Mucosa of rectum (tissue), 2 donors: ENCODE measurements at regions not wholly inside any gene's neighbourhood (a gene's known extent, or its start where the extent isn't known, plus 50 kb on each side); places are given as distances from the start of the nearest gene placed in this dataset.

Experiments
- H3K27ac ChIP-seq, 2 donors: one replicate each; pipeline ENCODE4 v1.7.0; 2013; ENCODE audit warnings: inconsistent platforms in 2 of 2, low read depth in 2 of 2, low read length in 2 of 2
- H3K27me3 ChIP-seq, 2 donors: one replicate each; pipeline ENCODE4 v1.7.0; 2013; ENCODE audit warnings: low read length in 2 of 2; ENCODE audit not compliant: control insufficient read depth in 2 of 2, insufficient read depth in 2 of 2
- H3K36me3 ChIP-seq, 2 donors: one replicate each; pipeline ENCODE4 v1.7.0; 2013; ENCODE audit warnings: low read length in 2 of 2; ENCODE audit not compliant: control insufficient read depth in 2 of 2, insufficient read depth in 2 of 2
- H3K4me1 ChIP-seq, 2 donors: one replicate each; pipeline ENCODE4 v1.7.0; 2013; ENCODE audit warnings: low read length in 2 of 2, mild to moderate bottlenecking in 1 of 2; ENCODE audit not compliant: control insufficient read depth in 2 of 2, insufficient read depth in 2 of 2
- H3K4me3 ChIP-seq, 2 donors: one replicate each; pipeline ENCODE4 v1.7.0; 2013; ENCODE audit warnings: low read length in 2 of 2
- H3K9ac ChIP-seq, 2 donors: one replicate each; pipeline ENCODE4 v1.7.0; 2013; ENCODE audit warnings: low read length in 2 of 2, low read depth in 1 of 2, mild to moderate bottlenecking in 1 of 2
- H3K9me3 ChIP-seq, 2 donors: one replicate each; pipeline ENCODE4 v1.7.0; 2013; ENCODE audit warnings: low read length in 2 of 2; ENCODE audit not compliant: control insufficient read depth in 2 of 2
- donor health status: healthy.
- donor health status: Normal muscosa, but diverticular disease.

DNA sequence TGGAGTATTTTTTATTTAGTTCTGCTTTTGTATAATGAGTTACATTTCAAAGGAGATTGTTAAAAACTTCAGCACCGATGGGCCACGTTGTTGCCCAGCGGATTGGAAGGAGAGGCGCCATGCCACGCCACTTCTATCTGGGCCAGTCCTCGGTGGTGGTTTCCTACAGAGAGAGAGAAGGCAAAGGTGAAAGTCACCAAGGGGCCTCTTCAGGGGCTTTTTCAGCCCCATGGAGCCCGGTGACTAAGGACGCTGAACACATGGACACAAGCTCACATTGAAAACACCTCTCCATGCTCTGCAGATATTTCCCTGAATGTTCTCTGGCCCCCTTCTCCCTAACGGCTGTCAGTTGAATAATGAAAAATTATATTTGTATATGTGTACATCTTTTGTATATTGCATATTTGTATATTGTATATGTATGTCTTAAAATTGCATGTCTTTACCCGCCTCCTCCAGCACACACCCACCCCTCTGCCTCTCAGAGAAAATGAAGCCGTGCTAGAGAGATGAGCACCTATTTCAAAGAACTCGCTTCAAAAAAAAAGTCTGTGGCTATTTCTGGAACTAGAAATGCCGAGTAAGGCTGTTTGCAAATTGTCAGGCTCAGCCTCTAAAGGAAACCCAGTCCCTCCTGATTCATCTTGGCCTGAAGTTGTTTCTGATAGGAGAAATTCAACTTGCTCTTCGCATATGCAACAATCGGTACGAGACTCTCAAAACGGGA is 91.9 kb upstream of the CDH4 start:
- no peaks in the 10 kb centered on the region for H3K9me3 ChIP-seq
- no peaks in the 10 kb centered on the region for H3K36me3 ChIP-seq
- no peak overlapping the region for H3K4me3 ChIP-seq
- no peak overlapping the region for H3K9ac ChIP-seq
- no peak overlapping the region for H3K27ac ChIP-seq
- no peaks in the 10 kb centered on the region for H3K4me1 ChIP-seq
- H3K27me3 ChIP-seq = no peaks in the 10 kb centered on the region

GRCh38 chr20:61161726-61162390 is 90.2 kb upstream of the CDH4 start:
- Histone ChIP-seq H3K4me1 (no peaks in the 10 kb centered on the region), H3K4me3 (no peak overlapping the region), H3K36me3 (no peaks in the 10 kb centered on the region), H3K27ac (no peak overlapping the region), H3K9ac (no peak overlapping the region), H3K9me3 (no peaks in the 10 kb centered on the region), H3K27me3 (no peaks in the 10 kb centered on the region)

- no peaks in the 10 kb centered on the region for H3K4me1 ChIP-seq
- H3K4me3 ChIP-seq = no peak overlapping the region
- H3K9ac ChIP-seq = no peak overlapping the region
- no peak overlapping the region for H3K27ac ChIP-seq
- H3K27me3 ChIP-seq = no peaks in the 10 kb centered on the region
- H3K36me3 ChIP-seq = no peaks in the 10 kb centered on the region
- H3K9me3 ChIP-seq = no peaks in the 10 kb centered on the region
Observed at GRCh38 chr20:61162451-61162850, 89.6 kb upstream of the CDH4 start.

DNA sequence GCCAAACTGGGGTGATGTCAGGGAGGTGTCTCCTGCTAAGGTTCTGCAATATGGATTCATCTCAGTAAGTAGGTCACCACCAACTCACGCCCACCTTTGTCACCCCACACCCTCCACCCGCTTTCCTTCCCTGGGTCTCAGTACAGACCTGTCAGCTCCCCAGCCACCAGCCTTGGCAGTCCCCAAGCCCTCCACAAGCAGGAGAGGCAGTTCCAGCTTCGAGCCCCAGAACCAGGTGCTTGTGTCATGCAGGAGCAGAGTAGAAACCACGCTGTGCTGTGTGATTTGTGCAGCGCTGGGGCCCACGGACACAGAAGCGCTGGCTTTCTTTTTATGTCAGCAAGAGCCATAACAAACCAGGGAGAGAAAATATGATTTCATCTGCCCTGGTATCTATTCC is 89.0 kb upstream of the CDH4 start:
- Histone ChIP-seq H3K4me3 (no peak overlapping the region), H3K36me3 (no peaks in the 10 kb centered on the region)

DNA sequence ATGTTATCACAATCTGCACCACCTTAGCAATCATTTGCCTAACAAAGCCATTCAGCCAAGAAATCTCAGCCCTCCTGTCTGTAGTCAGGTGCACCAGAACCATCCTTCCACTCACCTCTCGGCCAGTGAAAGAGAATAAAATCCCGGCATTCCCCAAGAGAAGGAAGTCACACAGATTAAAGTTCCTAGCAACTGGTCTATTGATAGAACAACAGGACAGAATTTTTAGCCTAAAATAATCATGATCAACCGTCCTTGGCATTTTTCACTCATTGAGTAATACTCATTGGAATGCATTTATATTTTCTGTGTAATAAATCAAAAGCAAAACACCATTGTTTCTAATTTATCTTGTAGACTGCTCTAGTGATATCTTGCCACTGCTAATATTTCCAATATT is 85.7 kb upstream of the CDH4 start:
- Histone ChIP-seq H3K36me3 (no peaks in the 10 kb centered on the region), H3K4me3 (no peak overlapping the region), H3K27me3 (no peaks in the 10 kb centered on the region), H3K9me3 (no peaks in the 10 kb centered on the region), H3K4me1 (no peaks in the 10 kb centered on the region), H3K9ac (no peak overlapping the region), H3K27ac (no peak overlapping the region)

More for the DNA sequence above, 89.0 kb upstream of the CDH4 start:
- no peak overlapping the region for H3K27ac ChIP-seq
- no peaks in the 10 kb centered on the region for H3K27me3 ChIP-seq
- no peaks in the 10 kb centered on the region for H3K4me1 ChIP-seq
- no peaks in the 10 kb centered on the region for H3K9me3 ChIP-seq
- H3K9ac ChIP-seq = no peak overlapping the region

DNA sequence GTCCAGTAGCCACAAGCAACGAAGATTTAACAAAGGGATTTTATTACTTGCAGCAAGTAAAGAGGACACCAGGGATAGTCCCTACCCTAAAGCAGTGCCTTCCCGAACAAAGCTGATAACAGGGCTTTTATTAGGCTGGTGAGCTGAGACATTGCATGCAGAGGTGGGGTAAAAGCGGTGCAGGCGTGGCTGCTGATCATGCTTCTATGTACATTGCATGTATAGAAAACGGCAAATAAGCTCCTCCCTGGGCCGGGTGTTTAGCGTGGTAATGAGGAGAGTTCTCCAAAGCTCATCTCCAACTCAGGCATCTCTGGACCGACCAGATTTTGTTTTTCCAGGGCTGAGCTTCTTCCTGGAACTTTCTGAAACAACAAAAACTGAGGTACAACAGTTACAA is 83.5 kb upstream of the CDH4 start:
- no peaks in the 10 kb centered on the region for H3K27me3 ChIP-seq
- no peak overlapping the region for H3K9ac ChIP-seq
- H3K27ac ChIP-seq = no peak overlapping the region
- no peaks in the 10 kb centered on the region for H3K4me1 ChIP-seq
- H3K36me3 ChIP-seq = no peaks in the 10 kb centered on the region
- no peaks in the 10 kb centered on the region for H3K9me3 ChIP-seq
- no peak overlapping the region for H3K4me3 ChIP-seq

DNA sequence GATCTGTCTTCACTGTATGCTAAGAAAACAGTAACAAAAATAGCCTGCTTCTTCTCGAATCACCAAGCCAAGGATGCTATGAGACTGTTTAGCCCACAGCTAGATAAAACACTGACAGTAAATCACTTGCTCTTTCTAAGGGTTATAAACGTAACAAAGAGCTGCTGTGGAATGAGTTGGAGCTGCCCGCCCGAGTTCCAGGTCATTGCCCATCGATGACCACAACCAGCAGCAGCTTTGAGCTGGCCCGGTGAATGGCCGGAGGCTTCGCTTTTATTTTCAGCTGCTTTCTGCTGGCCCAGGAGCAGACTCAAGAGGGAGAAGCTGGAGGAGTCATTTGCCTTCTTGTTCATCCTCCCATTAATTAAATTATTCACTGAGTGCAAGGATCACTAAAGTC is 82.2 kb upstream of the CDH4 start:
- H3K9me3 ChIP-seq = peaks cover 0 to 2% of the 10 kb centered on the region in 2 donors
- H3K9ac ChIP-seq = no peak overlapping the region
- no peaks in the 10 kb centered on the region for H3K27me3 ChIP-seq
- H3K36me3 ChIP-seq = no peaks in the 10 kb centered on the region
- no peak overlapping the region for H3K4me3 ChIP-seq
- H3K27ac ChIP-seq = no peak overlapping the region
- no peaks in the 10 kb centered on the region for H3K4me1 ChIP-seq

DNA sequence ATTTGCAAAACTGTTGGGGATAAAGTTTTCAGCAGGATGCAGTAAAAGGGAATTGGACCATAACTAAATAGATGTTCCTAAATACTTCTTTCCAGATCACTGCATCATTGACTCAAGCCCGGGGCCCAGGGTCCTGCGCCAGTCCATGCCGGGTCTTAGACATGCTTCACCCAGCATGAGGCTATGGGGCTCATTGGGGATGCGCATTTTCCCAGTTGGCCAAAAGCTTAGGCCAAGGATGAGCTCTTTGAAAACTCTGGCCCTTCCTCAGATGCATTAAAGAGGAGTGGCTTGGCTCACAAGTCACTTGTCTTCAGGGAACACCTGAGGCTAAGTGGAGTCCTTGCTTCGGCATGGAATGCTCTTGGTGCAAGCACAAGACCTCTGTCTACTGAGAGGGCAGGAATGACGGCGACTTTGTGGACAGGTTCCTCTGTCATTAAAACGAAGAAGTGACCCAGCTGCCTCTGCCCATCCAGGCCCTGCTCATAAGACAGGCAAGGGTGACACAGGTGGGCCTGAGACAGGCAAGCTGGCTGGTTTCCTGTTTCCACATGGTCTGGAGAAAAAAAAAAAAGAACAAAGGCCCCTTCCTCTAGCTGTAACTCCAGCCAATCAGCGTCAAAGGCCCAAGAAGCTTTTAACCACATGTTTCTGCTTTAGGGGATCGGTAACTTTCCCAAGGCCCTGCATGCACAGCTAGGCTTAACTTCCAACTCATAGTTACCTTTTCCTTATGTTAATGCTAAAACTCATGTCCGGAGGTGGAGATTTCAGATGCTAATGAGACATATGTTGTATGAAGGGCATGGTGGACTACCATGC is 81.4 kb upstream of the CDH4 start:
- no peak overlapping the region for H3K4me3 ChIP-seq
- H3K27ac ChIP-seq = no peak overlapping the region
- no peaks in the 10 kb centered on the region for H3K4me1 ChIP-seq
- no peaks in the 10 kb centered on the region for H3K36me3 ChIP-seq
- peaks cover 0 to 2% of the 10 kb centered on the region in 2 donors for H3K9me3 ChIP-seq
- no peak overlapping the region for H3K9ac ChIP-seq
- H3K27me3 ChIP-seq = no peaks in the 10 kb centered on the region

GRCh38 chr20:61173267-61173666 is 78.8 kb upstream of the CDH4 start:
- Histone ChIP-seq H3K36me3 (no peaks in the 10 kb centered on the region), H3K27me3 (no peaks in the 10 kb centered on the region), H3K9me3 (peaks cover 0 to 2% of the 10 kb centered on the region in 2 donors), H3K9ac (no peak overlapping the region), H3K4me1 (no peaks in the 10 kb centered on the region), H3K27ac (no peak overlapping the region), H3K4me3 (no peak overlapping the region)
